CD4-positive, alpha-beta T cell treated with Interleukin-4 for 1 hour (primary cell): ENCODE measurements at regions not wholly inside any gene's neighbourhood (a gene's known extent, or its start where the extent isn't known, plus 50 kb on each side); places are given as distances from the start of the nearest gene placed in this dataset.
"Not testable (repeated sequence)": the region's sequence is repeated elsewhere in the genome, so short reads cannot be mapped to it uniquely, and the experiment has no call there.

ENCODE experiments used
- DNase-seq, 2 donors: peaks; one replicate each; pipeline ENCODE4 v3.0.0-alpha.2; 2020 to 2022

DNA sequence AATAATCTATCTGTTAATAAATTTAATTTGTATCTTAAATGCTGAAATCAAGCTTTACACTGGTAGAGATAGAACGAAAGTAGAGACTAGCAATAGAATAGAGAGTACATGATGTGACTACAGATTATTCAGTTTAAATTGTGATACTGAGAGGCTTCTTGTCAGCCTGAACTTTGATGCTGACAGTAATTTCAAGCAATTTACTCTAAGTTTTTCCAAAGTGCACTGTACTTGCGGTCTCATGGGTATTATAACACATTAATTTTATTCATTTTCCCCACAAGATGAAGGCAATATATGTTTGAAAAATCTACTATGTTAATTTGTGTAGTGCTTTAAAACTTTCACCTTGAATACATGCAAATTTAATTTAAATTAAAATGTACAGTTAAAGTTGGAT, 914.0 kb upstream of the FBXO33 start:
- DNase-seq, result no peak

DNA sequence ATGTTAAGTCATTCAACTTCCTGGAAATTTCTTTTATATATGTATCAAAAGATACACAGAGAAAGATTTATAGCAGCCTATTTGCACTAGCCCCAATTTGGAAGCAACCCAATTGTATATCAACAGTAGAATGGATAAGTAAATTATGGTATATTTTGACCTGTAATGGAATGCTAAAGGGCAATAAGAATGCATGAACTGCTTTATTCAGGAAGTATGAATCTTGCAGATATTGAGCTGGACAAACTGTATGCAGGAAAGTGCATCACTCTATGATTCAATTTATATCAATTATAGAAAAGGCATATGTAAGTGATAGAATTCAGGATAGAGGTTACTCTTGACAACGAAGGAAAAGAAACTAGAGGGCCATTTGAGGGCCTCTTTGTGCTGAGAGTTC, 913.1 kb upstream of the FBXO33 start:
- DNase-seq, result no peak

DNA sequence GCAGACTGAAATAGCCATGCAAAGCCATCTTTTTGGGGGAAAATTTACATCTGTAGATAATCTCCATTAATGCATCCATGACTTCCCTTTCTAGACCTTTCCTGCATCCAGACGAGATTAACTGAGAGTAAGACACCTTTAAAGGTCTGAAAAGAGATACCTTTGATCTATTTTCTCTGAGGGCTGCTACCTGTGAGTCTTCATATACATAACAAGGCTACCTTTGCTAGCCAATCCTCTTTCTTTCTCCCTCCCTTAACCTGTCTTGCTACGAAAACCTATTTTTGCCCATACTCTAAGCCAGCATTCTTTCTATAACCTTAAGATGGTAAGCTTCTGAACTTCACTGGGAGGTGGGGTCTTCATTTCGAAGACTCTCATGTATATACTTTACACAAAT, 908.5 kb upstream of the FBXO33 start:
- no peak for DNase-seq

DNA sequence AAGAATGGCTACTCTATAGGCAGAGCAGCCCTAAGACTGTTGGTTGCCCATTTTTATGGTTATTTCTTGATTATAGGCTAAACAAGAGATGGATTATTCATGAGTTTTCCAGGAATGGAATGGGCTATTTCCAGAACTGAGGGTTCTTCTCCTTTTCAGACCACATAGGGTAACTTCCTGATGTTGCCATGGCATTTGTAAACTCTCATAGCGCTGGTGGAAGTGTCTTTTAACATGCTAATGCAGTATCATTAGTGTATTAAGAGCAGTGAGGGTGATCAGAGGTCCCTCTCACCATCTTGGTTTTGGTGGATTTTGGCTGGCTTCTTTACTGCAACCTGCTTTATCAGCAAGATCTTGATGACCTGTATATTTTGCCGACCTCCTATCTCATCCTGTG, 904.6 kb upstream of the FBXO33 start:
- DNase-seq, result no peak

DNA sequence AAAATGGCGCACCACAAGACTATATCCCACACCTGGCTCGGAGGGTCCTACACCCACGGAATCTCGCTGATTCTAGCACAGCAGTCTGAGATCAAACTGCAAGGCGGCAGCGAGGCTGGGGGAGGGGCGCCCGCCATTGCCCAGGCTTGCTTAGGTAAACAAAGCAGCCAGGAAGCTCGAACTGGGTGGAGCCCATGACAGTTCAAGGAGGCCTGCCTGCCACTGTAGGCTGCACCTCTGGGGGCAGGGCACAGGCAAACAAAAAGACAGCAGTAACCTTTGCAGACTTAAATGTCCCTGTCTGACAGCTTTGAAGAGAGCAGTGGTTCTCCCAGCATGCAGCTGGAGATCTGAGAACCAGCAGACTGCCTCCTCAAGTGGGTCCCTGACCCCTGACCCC, 894.3 kb upstream of the FBXO33 start:
- not testable (repeated sequence) for DNase-seq

DNA sequence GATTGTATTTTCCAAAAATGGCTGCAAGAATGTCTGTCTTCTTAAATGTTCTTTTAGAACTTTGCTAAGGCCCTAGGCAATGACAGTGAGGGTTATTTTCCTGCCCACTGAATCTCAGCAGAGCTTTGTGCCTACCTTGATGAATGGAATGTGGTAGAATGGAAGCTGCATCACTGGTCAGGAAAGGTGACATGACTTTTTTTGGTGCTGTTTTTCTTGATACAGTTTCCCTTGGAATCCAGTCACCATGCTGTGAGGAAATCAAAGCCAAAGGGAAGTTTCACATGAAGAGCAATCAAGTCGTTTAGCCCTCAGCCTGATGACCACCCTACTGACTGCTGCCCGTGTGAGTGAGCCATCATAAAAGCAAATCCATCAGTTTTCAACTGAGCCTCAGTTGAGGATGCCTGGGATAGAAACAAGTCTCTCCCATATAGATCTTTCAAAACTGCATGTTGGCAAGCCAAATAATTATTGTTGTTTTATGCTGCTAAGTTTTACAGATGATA, 886.0 kb upstream of the FBXO33 start:
- no peak for DNase-seq

DNA sequence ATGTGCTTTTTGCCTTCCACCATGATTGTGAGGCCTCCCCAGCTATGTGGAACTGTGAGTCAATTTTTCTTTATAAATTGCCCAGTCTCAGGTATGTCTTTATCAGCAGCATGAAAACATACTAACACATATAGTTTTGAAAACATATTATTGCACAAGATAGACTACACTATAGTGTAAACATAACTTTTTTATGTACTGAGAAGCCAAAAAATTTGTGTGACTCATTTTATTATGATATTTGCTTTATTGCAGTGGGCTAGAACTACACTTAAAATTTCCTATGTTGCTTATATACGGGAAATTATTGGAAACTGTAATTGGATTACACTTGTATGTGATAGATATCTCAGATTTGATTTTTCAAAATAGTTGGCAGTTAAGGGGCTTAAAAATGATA, 885.5 kb upstream of the FBXO33 start:
- no peak for DNase-seq

DNA sequence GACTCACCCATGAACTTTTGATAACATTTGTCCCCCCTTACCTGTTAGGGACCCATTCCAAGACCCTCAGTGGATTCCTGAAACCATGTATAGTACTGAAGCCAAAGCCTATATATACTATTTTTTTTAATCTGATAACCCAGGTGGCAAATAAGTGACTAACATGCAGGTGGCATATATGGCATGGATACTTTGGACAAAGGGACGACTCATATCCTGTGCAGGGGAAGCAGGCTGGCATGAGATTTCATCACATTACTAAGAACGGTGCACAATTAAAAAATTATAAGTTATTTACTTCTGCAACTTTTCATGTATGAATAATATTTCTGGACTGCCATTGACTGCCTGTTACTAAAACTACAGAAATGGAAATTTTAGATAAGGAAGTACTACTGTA, 880.1 kb upstream of the FBXO33 start:
- no peak for DNase-seq

DNA sequence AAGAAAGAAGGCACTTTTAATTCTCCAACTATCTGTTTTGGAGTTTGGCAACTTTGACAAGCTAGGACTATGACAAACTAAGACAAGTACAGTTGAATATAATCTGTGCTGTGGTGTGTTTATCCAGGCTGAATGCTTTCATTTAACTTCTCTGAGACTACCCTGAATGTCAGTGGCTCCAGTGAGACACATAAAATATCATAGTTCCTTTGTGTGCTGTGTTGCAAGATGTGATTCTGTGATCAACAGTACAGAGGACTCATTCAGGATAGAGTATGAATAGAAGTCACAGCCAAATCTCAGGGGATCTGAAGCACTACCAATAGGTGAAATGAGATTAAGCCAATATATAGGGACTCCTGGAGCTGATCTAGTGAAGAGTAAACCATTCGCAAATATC, 876.9 kb upstream of the FBXO33 start:
- DNase-seq, result no peak

DNA sequence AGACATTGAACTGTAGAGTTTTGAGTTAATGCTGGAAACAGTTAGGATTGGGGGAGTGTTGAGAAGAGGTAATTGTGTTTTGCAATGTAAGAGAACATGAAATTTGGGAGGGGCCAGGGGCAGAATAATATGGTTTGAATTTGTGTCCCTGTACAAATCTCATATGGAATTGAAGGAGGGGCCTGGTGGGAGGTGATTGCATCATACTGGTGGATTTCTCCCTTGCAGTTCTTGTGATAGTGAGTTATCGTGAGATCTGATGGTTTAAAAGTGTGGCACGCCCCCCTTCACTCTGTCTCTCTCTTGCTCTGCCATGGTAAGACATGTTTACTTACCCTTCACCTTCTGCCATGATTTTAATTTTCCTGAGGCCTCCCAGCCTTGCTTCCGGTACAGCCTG, 876.0 kb upstream of the FBXO33 start:
- no peak for DNase-seq

DNA sequence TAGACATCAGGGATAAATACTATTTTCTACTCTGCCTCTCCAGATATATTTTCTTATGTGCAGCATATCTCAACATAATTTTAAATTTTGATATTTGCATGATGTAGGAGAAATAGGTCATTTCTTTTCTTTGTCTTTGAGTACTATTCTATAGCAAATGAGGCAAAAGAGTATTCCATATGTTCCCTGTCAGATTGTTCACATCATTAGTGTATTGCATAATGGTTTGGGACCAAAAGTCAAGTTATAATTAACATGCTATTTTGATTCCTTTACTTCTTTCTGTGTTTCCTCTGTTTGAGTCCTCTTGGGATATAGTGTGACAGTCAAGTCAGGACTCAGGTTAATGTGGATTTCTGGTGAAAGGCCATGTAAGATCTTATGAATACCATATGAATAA, 864.6 kb upstream of the FBXO33 start:
- DNase-seq, result no peak

DNA sequence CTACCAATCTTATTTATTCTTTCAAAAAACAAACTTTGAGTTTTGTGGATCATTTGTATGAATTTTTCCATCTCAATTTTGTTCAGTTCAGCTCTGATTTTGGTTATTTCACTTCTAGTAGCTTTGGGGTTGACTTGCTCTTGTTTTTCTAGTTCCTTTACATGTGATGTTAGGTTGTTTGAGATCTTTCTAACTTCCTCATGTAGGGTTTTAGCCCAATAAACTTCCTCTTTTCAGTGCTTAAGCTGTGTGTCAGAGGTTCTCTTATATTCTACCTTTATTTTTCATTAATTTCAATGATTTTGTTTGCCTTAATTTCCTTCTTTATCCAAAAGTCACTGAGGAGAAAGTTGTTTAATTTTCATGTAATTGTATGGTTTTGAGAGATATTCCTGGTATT, 860.4 kb upstream of the FBXO33 start:
- no peak for DNase-seq

DNA sequence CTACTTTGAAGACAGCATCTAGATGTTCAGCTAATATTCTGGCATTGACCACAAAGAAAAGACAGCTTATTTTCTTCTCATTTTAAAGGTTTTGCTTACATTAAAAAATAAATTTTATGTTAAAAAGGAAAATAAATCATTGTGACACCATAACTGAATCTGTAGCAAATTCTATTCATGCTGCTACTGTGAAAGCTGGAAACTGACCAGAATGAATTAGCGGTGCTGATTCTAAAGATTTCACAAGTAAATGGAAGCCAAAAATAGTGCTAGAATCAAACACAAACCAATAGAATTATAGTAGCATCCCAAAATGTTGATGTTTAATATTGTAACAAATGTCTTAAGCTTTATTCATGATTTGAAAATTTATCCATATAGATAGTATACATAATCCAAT, 850.0 kb upstream of the FBXO33 start:
- DNase-seq, result no peak

DNA sequence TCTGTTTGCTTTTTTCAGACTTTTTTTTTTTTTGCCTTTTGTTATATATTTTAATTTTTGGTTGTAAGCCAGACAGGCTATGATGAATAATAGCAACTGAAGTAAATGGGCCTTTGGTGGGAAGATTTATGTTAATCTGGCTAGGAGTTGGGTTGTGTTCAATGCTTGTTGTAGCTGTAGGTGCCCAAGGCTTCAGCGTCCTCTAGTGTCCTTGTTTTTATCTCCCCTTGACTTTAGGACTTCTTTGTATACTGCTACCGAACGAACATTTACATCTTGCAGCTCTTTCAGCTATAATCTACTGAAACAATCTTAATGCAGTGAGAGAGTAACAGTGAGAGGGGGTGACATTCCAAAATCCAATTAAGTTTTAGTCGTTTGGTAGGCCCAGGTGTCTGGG, 848.4 kb upstream of the FBXO33 start:
- no peak for DNase-seq

DNA sequence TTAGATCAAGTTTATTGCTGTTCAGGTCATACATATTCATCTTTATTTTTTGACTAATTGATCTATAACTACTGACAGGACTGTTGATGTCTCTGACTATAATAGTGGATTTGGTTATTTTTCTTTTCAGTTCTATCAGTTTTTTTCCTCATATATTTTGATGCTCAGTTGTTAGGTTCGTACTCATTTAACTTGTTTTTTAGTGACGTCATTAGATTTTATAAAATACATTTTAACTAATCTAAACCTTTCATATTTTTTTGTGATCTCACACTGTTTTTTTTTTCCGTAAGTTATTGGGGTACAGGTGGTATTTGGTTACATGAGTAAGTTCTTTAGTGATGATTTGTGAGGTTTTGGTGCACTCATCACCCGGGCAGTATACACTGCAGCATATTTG, 841.2 kb upstream of the FBXO33 start:
- no peak for DNase-seq

DNA sequence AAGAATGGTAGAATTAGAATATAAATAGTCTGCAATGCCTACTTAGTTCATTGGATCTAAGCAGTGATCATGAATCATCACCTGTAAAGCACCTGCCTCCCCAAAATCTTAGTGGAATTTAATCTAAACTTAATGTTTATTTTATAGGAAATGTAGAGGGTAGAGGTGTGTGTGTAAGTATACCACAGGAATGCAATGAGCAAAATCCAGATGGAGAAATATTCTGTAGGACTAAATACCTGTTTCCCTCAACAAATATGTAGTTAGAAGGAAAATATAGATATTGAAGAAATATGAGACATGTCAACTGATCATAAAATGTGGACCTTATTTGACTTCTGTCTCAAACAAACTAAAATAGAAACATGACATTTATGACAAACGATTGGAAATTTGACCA, 839.2 kb upstream of the FBXO33 start:
- no peak for DNase-seq

DNA sequence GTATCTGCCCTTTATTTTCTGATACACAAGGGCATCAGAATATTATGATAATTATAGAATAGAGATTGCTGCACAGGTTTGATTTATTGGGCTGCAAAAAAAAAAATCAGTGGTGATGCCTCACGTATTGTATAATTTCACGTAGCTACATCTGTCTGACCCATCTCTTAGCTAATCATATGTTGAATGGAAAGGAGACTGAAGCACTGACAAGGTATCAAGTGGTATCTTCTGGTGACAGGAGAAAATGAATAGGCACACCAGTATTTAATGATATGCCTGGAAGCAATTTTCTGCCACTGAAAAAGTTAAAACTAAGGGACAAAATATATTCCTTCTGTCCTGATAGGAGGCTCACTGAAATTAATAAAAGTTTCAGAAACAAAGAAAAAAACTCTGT, 837.2 kb upstream of the FBXO33 start:
- DNase-seq, result no peak

DNA sequence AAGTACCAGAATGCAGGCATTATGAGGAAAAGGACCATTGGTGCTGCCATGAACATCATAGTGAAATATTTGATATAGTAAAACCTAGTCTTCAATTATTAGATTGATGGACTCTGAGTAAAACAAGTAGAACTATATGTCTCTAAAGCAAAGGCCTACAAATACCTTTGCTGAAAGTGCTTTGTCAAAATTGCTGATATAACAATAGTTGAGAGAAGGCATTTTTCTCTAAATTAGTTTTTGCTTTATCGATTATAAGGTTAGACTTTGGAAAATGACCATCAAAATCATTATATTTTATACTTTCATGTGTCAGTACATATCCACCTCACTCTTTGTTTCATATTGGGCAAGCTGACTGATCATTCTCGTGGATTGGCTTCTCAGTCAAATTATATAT, 836.0 kb upstream of the FBXO33 start:
- no peak for DNase-seq

DNA sequence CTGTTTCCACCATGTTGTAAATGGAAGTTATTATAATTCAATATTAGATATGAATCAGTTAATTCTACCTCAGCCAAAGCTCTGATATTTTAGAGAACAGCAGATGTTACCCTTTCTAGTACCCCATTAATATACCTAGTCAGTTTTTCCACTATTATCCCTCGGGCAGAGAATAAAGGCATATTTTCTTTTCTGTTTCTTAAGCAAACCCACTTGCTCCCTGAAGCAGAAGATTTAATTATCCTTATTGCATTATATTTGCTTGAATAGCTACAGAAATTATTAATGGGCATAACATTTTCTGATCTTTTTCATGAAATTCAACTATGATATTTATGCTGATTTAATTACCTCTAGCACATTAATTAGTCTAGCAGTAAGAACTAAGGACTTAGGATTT, 832.9 kb upstream of the FBXO33 start:
- no peak for DNase-seq

DNA sequence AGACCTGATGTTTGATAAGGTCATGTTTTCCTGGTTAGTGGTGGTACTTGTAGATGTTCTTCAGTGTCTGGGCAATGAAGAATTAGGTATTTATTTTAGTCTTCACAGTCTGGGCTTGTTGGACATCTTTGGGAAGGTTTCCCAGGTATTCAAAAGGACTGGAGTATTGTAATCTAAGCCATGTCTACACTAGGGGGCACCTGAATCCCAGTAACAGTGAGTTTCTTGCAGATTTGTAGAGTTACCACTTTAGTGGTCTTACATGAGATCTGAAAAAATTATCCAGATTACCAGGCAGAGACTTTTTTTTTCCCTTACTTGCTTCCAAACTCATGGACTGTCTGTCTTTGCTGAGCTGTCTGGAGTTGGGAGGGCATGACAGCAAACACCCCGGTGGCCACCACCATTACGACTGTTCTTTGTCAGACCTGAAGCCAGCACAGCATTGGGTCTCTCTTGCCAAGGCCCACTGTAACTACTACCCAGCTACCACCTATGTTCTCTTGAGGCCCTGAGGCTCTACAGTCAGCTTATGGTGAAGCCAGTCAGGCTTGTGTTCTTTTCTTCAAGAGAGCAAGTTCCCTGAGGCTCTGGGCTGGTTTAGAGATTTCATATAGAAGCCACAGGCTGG, 820.7 kb upstream of the FBXO33 start:
- DNase-seq, result no peak

DNA sequence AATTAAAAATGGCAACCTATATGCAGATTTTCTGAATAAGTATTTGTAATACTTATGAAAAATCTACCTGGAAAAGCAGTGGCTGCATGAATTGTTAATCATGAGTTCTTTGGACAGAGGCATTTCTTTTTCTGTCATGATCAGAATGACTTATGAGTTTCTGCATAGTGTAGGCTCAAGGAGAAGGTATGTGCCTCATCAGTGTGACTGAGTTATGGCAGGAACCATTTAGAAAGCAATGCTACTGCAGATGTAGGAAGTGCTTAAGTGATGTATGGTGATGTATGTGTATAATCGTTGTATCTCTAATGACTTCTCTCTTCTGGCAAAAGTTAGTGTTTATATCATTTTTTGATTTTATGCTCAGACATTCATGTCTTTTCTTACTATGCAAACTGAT, 816.4 kb upstream of the FBXO33 start:
- DNase-seq, result no peak

DNA sequence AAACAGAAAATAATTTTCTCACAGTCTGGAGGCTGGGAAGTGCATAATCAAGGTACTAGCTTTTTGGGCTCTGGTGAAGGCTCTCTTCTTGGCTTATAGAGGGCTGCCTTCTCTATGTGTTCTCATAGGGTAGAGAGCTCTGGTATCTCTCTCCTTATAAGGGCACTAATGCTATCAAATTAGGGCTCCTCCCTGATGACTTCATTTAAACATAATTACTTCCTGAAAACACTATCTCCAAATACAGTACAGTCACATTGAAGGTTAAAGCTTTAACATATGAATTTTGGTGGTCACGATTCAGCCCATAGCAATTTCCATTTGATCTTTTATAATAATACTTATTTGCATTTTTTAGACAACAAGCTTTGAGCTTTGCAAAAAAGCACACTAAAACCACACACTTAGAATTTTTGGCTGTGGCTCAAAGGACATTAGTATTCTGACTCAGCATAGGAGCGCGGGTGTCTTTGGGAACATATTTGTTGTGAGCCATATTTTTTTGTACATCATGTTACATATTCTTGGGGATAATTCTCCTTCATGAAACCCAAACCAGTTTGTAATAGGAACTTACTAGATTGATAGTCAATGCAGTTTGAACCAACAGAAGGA, 808.1 kb upstream of the FBXO33 start:
- DNase-seq, result no peak

DNA sequence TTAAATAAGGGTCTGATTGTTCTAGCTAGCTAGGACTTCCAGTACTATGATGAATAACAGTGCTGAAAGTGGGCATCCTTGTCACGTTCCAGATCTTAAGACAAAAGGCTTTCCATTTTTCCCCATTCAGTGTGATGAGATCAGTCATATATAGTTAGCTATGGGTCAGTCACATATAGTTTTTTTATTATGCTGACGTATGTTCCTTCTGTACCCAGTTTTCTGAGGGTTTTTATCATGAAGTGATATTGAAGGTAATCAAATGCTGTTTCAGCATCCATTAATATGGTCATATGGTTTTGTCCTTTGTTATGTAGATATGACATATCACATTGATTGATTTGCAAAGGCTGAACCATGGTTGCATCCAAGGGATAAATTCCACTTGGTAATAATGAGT, 800.1 kb upstream of the FBXO33 start:
- DNase-seq, result no peak

DNA sequence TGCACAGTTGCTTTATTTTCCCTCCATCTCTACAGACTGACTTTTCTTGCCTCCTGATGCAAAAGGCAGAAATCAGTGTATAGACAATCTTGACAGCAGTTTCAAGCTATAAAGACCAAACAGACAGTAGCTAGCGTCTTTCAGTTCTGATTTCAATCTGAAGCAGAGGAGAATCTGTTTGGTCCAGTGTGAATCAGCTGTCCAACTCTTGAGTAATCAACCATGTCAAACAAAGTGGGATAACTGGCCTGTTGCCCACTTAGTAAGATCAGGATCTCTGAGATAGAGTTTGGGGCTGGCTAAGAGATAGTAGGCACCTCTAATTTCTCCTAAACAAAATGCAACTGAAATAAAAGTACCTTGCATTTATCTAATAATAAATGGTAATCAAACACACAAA, 797.4 kb upstream of the FBXO33 start:
- no peak for DNase-seq

DNA sequence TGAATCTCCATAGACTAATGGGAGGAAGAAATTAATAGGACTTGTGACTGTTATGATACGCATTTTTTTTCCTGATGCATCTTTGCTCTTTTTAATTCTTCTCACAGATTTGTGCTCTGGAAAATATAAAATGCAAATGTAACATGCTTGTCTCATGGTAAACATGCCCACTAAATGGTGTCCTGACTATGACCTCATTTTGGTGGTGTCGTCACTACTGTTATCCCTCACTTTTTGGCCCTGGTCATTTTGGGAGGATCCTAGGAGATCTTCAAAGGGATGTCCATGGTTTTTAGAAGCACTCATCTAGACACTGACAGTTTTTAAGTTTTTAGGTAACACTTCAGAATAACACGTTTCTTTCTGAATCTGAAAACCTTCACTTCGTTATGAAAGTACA, 790.8 kb upstream of the FBXO33 start:
- DNase-seq, result no peak
